Stimulated activated naive CD8-positive, alpha-beta T cell treated with anti-CD3 and anti-CD28 coated beads, Interleukin-15, amount 100 ng/mL, for 72 hours (primary cell): ENCODE measurements at regions not wholly inside any gene's neighbourhood (a gene's known extent, or its start where the extent isn't known, plus 50 kb on each side); places are given as distances from the start of the nearest gene placed in this dataset.

Experiments used
- ATAC-seq: fragments of 150-1000 bp; cut with Tn5 transposase; 2 replicates; pipeline ENCODE4 v1.10.0; 2021; ENCODE audit warnings: mild to moderate bottlenecking, moderate library complexity
- DNase-seq, 2 donors: peaks; one replicate each; pipeline ENCODE4 v3.0.0; 2021 to 2022
- H3K27ac Mint-ChIP-seq, 2 donors: one replicate each; pipeline ENCODE4 v1.8.0; 2022; ENCODE audit warnings: mild to moderate bottlenecking in 2 of 2, mixed read lengths in 2 of 2, moderate library complexity in 2 of 2
- H3K27me3 Mint-ChIP-seq: one replicate; pipeline ENCODE4 v1.8.0; 2022; ENCODE audit warnings: mixed read lengths
- H3K4me1 Mint-ChIP-seq: one replicate; pipeline ENCODE4 v1.8.0; 2022; ENCODE audit warnings: mild to moderate bottlenecking, mixed read lengths
- H3K4me3 Mint-ChIP-seq, 2 donors: one replicate each; pipeline ENCODE4 v1.8.0; 2022; ENCODE audit warnings: mild to moderate bottlenecking in 2 of 2, mixed read lengths in 2 of 2, moderate library complexity in 1 of 2
- H3K9me3 Mint-ChIP-seq, 2 donors: one replicate each; pipeline ENCODE4 v1.8.0; 2022; ENCODE audit warnings: mixed read lengths in 2 of 2

DNA sequence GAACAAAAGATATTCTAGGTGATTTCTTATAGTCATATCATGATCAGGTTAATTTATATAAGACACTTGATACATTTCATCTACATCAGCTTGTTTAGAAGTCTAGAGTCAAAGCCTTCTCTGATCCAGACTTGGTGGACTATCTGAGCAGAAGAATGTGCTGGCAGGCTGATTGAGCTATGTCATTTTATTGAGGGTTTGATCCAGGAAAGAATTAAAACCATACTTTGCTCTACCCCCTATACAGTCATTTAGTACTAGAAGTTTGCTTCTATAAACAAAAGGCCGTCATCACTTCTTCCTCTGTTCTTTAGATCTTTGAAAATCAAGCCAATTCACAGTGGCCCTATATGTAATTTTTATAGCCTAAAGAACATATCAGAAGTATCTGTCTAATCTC is 173.1 kb upstream of the PITX2 start:
- no peak for ATAC-seq
- DNase-seq = no peak
- H3K27me3 Mint-ChIP-seq = peaks cover 8% of the 10 kb centered on the region
- H3K27ac Mint-ChIP-seq = no peak overlapping the region
- H3K4me1 Mint-ChIP-seq = no peaks in the 10 kb centered on the region
- H3K4me3 Mint-ChIP-seq = no peak overlapping the region
- H3K9me3 Mint-ChIP-seq = peaks cover 0 to 5% of the 10 kb centered on the region in 2 donors

DNA sequence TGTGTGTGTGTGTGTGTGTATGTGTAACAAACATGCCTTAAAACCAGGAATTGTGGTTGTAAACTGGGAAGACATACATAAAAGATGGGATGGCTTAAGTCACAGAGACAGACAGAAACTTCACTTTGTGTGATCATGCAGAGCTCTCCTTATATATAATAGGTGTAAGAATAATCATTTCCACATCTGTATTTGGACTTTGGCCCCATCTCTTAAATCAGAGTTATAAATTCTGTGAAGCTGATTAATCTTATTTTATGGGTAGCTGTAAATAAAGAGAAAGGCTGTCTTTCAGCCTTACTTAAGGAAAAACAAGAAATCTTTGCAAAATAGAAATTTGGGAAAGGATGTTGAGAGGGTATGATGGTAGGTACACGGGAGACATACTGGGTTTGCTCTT is 174.6 kb upstream of the PITX2 start:
- H3K4me3 Mint-ChIP-seq = no peak overlapping the region
- peaks cover 8% of the 10 kb centered on the region for H3K27me3 Mint-ChIP-seq
- H3K27ac Mint-ChIP-seq = peak overlapping the region in 1 of 2 donors; percentile 31
- ATAC-seq (no peak), DNase-seq (no peak)
- no peaks in the 10 kb centered on the region for H3K4me1 Mint-ChIP-seq
- H3K9me3 Mint-ChIP-seq = peaks cover 0 to 5% of the 10 kb centered on the region in 2 donors

GRCh38 chr4:110798687-110799086 is 175.8 kb upstream of the PITX2 start:
- DNase-seq (no peak), ATAC-seq (no peak)
- Mint-ChIP-seq H3K4me1 (no peaks in the 10 kb centered on the region), H3K4me3 (no peak overlapping the region), H3K27me3 (peaks cover 8% of the 10 kb centered on the region), H3K27ac (no peak overlapping the region), H3K9me3 (peaks cover 0 to 5% of the 10 kb centered on the region in 2 donors)

- ATAC-seq (no peak), DNase-seq (no peak)
- H3K27ac Mint-ChIP-seq = no peak overlapping the region
- H3K4me3 Mint-ChIP-seq = no peak overlapping the region
- peaks cover 8% of the 10 kb centered on the region for H3K27me3 Mint-ChIP-seq
- H3K9me3 Mint-ChIP-seq = peaks cover 0 to 5% of the 10 kb centered on the region in 2 donors
- no peaks in the 10 kb centered on the region for H3K4me1 Mint-ChIP-seq
These were observed 176.3 kb upstream of the PITX2 start for GRCh38 chr4:110799211-110799610.

GRCh38 chr4:110801591-110801990 is 178.7 kb upstream of the PITX2 start:
- H3K27ac Mint-ChIP-seq = no peak overlapping the region
- no peak for ATAC-seq

DNA sequence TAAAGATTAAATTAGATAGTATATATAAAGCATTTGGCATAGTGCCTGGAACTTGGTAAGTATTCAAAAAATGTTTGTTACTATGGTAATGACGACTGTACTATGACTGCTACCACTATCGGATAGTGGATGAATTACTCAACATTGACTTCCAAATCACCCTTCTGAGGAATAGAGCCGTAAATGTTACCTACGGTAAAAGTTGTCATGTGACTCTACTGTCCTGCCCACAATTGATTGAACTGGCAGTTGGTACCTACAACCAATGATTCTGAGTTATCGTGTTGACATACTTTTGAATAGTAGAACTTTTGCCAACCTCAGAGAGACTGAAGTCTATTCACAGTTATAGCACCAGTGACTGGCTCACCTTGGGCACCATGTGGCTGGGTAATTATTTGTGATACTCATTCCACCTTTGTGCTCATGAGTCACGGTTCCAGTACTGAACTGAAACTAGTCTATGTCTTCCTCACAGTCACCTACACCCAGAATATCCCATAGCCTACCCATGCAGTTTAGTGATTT is 185.5 kb upstream of the PITX2 start:
- Mint-ChIP-seq H3K4me3 (no peak overlapping the region), H3K27me3 (no peaks in the 10 kb centered on the region), H3K27ac (no peak overlapping the region), H3K9me3 (no peaks in the 10 kb centered on the region), H3K4me1 (no peaks in the 10 kb centered on the region)
- DNase-seq (no peak), ATAC-seq (no peak)

More at GRCh38 chr4:110801591-110801990, 178.7 kb upstream of the PITX2 start:
- no peak for DNase-seq
- no peaks in the 10 kb centered on the region for H3K4me1 Mint-ChIP-seq
- peaks cover 8% of the 10 kb centered on the region for H3K27me3 Mint-ChIP-seq
- no peak overlapping the region for H3K4me3 Mint-ChIP-seq
- peaks cover 0 to 5% of the 10 kb centered on the region in 2 donors for H3K9me3 Mint-ChIP-seq

DNA sequence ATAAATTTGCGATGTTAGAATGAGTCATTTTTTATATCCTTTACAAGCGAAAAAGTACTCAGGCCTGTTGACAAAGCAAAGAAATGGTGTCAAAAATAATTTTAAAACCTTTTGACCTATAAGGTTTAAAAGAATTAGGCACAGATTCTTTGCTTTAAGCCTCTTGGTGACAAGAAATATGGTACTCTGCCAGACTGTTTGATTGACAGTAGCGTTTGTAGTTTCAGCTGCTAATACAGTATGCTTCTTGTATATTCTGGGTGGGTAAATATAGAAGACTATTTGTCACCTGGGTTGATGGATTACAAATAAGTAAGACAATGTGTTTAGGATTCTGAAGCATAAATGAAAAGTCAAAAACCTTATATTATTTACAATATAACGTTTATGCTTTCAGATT is 193.1 kb upstream of the PITX2 start:
- H3K27me3 Mint-ChIP-seq = no peaks in the 10 kb centered on the region
- no peak overlapping the region for H3K4me3 Mint-ChIP-seq
- no peaks in the 10 kb centered on the region for H3K4me1 Mint-ChIP-seq
- no peaks in the 10 kb centered on the region for H3K9me3 Mint-ChIP-seq
- ATAC-seq = no peak
- no peak for DNase-seq
- no peak overlapping the region for H3K27ac Mint-ChIP-seq

GRCh38 chr4:110816367-110816766 is 193.5 kb upstream of the PITX2 start:
- Mint-ChIP-seq H3K4me1 (no peaks in the 10 kb centered on the region), H3K4me3 (no peak overlapping the region), H3K27me3 (no peaks in the 10 kb centered on the region), H3K9me3 (no peaks in the 10 kb centered on the region), H3K27ac (no peak overlapping the region)
- no peak for ATAC-seq
- no peak for DNase-seq

- peaks cover 0 to 11% of the 10 kb centered on the region in 2 donors for H3K9me3 Mint-ChIP-seq
- no peaks in the 10 kb centered on the region for H3K27me3 Mint-ChIP-seq
- H3K4me1 Mint-ChIP-seq = no peaks in the 10 kb centered on the region
- no peak for DNase-seq
- no peak for ATAC-seq
- H3K4me3 Mint-ChIP-seq = no peak overlapping the region
- no peak overlapping the region for H3K27ac Mint-ChIP-seq
These were observed 198.3 kb upstream of the PITX2 start for GRCh38 chr4:110821186-110821585.

GRCh38 chr4:110823251-110823650 is 200.4 kb upstream of the PITX2 start:
- H3K27ac Mint-ChIP-seq = no peak overlapping the region
- no peak for ATAC-seq
- DNase-seq = no peak
- H3K4me1 Mint-ChIP-seq = no peaks in the 10 kb centered on the region
- H3K27me3 Mint-ChIP-seq = no peaks in the 10 kb centered on the region
- peaks cover 0 to 11% of the 10 kb centered on the region in 2 donors for H3K9me3 Mint-ChIP-seq
- H3K4me3 Mint-ChIP-seq = no peak overlapping the region

DNA sequence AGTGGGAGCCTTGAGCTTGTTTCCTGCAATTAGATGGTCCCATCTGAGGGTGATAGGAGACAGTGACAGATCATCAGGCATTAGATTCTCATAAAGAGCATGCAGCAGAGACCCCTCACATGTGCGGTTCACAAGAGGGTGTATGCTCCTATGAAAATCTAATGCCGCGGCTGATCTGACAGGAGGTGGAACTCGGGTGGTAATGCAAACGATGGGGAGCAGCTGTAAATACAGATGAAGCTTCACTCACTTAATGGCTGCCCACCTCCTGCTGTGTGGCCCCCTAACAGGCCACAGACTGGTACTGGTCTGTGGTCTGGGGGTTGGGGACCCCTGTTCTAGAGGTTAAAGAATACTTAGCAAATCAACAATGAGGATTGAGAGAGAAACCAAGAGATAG is 201.5 kb upstream of the PITX2 start:
- Mint-ChIP-seq H3K4me3 (no peak overlapping the region), H3K9me3 (peaks cover 0 to 11% of the 10 kb centered on the region in 2 donors), H3K27ac (no peak overlapping the region), H3K4me1 (no peaks in the 10 kb centered on the region), H3K27me3 (no peaks in the 10 kb centered on the region)
- ATAC-seq (no peak), DNase-seq (no peak)

GRCh38 chr4:110826656-110827055 is 203.8 kb upstream of the PITX2 start:
- H3K27me3 Mint-ChIP-seq = no peaks in the 10 kb centered on the region
- no peak for ATAC-seq
- H3K4me3 Mint-ChIP-seq = no peak overlapping the region
- H3K4me1 Mint-ChIP-seq = no peaks in the 10 kb centered on the region
- H3K9me3 Mint-ChIP-seq = peaks cover 0 to 11% of the 10 kb centered on the region in 2 donors
- H3K27ac Mint-ChIP-seq = no peak overlapping the region
- no peak for DNase-seq

DNA sequence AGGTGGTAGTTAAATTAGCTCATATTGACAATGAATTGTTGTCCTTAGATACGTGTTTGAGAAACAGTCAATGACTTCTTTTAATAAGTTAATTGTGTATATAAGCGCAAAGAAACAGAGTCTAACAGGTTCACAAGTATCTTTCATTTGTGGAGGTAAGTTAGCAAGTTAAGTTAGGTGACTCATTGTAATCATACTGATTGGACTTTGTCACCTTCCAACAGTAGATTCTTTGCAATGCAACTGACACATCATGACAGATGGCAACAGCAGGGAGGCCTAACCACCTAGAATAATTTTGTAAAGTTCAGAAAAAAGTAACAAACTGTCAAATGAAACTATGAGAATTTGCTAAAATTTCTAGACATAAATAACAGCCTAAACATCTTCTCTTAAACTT is 207.6 kb upstream of the PITX2 start:
- no peak for ATAC-seq
- Mint-ChIP-seq H3K4me3 (no peak overlapping the region), H3K27ac (no peak overlapping the region), H3K4me1 (no peaks in the 10 kb centered on the region), H3K27me3 (no peaks in the 10 kb centered on the region), H3K9me3 (peaks cover 0 to under 1% of the 10 kb centered on the region in 2 donors)
- no peak for DNase-seq

DNA sequence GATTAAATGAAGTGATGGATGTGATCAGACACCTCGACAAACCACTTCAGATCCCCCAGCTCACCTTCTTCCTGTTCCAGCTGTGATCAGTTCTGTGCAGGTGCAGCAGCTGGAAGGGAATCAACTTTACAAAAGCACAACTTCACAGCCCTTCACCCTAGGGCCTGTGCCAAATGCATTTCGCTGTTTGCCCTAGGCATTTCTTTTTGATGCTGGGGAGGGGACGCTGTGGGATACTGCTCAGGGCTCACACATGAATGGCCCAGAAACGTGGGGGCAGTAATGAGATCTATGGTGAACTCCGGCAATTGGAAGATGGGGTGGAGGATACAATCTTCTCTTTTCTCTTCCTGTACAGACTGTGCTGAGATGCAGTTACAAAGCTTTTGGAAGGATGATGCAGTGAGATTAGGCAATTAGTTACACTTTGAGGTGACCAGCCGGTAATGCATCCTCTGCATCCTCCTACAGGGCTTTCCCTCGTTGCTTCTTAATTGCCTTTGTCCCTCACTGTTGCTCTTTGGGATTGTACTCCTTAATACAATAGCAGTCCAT is 215.1 kb upstream of the PITX2 start:
- DNase-seq (no peak), ATAC-seq (peak; percentile 15)
- Mint-ChIP-seq H3K27me3 (no peaks in the 10 kb centered on the region), H3K27ac (no peak overlapping the region), H3K4me3 (no peak overlapping the region), H3K9me3 (no peaks in the 10 kb centered on the region), H3K4me1 (no peaks in the 10 kb centered on the region)

DNA sequence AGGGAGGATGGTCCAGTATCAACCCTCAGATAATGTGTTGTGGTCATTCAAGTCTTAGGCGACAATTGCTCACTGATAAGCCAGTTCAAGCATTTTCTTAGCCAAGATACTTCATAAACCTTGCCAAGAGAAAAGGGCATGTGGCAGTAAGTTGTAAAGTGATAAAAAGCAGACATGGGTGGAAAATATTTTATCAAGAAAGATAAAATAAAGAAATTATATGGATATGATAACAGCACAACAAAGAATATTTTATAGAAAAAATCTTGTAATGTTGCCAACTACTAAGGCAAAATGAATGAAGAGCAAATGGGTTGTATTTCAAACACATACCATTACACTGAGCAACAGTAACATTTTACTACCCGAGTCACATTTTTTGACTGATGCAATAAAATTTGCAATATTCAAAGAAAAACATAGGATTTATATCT is 217.4 kb upstream of the PITX2 start:
- Mint-ChIP-seq H3K27ac (no peak overlapping the region), H3K4me1 (no peaks in the 10 kb centered on the region), H3K9me3 (no peaks in the 10 kb centered on the region), H3K4me3 (no peak overlapping the region), H3K27me3 (no peaks in the 10 kb centered on the region)
- ATAC-seq (no peak), DNase-seq (no peak)

- ATAC-seq = no peak
- Mint-ChIP-seq H3K4me3 (no peak overlapping the region), H3K9me3 (no peaks in the 10 kb centered on the region), H3K4me1 (no peaks in the 10 kb centered on the region), H3K27me3 (no peaks in the 10 kb centered on the region), H3K27ac (no peak overlapping the region)
- DNase-seq = no peak
These were observed 225.9 kb upstream of the PITX2 start for GRCh38 chr4:110848787-110849186.

GRCh38 chr4:110849461-110849860 is 226.6 kb upstream of the PITX2 start:
- H3K27me3 Mint-ChIP-seq = no peaks in the 10 kb centered on the region
- ATAC-seq (no peak), DNase-seq (no peak)
- no peaks in the 10 kb centered on the region for H3K4me1 Mint-ChIP-seq
- no peak overlapping the region for H3K27ac Mint-ChIP-seq
- no peaks in the 10 kb centered on the region for H3K9me3 Mint-ChIP-seq
- no peak overlapping the region for H3K4me3 Mint-ChIP-seq
